ENCODE measurements at regions not wholly inside any gene's neighbourhood (a gene's known extent, or its start where the extent isn't known, plus 50 kb on each side); places are given as distances from the start of the nearest gene placed in this dataset.

- no peak for TF ChIP-seq CTCF (IDR thresholded peaks at IDR 0.05 in 8 of 11, conservative IDR thresholded peaks at IDR 0.05 in 3 of 11)
- TF ChIP-seq POLR2A (IDR thresholded peaks at IDR 0.05), result no peak
Measured at GRCh38 chr22:48857202-48857805, 970.4 kb downstream of the BRD1 start.

All from spleen (tissue), 7 donors.